ENCODE measurements at regions not wholly inside any gene's neighbourhood (a gene's known extent, or its start where the extent isn't known, plus 50 kb on each side); places are given as distances from the start of the nearest gene placed in this dataset.
"Not testable (repeated sequence)": the region's sequence is repeated elsewhere in the genome, so short reads cannot be mapped to it uniquely, and the experiment has no call there.

DNA sequence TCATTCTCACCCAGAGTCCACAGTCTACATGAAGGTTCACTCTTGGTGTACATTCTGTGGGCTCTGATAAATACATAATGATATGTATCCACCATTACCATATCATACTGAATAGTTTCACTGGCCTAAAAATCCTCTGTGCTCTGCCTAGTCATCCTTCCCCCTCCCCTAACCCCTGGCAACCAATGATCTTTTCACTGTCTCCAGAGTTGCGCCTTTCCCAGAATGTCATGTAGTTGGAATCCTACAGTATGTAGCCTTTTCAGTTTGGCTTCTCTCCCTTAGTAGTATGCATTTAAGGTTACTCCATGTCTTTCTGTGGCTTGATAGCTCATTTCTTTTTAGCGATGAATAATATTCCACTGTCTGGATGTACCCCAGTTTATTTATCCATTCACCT is 101.3 kb downstream of the NOG start:
- DNase-seq, result no peak

GRCh38 chr17:56697190-56697589 is 103.7 kb downstream of the NOG start:
- no peak for DNase-seq

DNA sequence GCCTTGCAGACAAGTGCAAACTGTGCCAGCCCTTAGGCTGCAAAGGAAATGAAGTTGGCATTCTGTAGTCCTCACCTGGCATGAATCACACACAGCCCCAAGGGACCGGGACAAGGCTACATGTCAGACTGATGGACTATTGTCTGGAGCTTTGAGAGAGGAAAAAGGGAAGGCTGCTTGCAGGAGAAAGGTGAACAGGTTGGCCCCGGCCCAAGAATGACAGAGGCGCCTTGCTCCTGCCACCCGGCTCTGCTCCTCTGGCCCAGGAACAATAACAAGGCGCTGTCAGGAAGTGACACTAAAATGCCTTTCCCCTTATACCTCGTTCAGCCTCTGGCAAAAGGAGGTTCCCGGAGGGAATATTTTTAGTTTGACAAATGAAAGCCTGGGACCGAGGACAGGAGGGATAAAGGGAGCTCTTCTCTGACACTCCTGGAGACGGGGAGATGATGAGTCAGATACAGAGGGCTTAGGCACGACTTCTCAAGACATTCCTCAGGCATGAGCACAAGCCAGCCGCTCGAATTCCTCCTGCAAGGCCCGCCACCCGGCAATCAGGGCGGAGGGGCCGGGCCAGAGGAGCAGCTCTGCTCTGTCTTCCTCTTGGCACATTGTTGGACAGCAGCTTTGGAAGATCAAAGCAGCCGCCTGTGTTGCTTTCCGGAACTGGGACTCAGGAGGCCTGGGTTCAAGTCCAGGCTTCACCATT is 105.8 kb downstream of the NOG start:
- DNase-seq, result no peak

DNA sequence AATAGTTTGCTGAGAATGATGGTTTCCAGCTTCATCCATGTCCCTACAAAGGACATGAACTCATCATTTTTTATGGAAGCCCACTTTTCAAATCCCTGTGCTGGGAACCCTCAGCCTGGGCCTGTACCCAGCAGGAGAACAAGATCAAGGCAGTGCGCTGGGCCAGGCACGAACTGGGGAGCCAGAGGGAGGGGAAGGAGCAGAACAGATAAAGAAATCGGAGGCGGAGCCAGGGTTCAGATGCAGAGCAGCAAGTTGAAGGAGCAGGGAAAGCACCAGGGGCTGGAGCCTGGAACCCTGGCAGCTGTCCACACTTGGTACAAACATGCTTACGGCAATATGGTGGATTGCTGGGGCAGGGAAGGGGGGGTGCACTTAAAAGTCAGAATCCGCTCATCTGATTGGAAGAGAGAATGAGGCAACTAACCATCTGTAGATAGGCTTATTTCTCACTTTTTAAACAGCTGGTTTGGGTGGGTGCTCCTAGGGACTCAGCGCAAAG is 107.5 kb downstream of the NOG start:
- DNase-seq, result no peak

DNA sequence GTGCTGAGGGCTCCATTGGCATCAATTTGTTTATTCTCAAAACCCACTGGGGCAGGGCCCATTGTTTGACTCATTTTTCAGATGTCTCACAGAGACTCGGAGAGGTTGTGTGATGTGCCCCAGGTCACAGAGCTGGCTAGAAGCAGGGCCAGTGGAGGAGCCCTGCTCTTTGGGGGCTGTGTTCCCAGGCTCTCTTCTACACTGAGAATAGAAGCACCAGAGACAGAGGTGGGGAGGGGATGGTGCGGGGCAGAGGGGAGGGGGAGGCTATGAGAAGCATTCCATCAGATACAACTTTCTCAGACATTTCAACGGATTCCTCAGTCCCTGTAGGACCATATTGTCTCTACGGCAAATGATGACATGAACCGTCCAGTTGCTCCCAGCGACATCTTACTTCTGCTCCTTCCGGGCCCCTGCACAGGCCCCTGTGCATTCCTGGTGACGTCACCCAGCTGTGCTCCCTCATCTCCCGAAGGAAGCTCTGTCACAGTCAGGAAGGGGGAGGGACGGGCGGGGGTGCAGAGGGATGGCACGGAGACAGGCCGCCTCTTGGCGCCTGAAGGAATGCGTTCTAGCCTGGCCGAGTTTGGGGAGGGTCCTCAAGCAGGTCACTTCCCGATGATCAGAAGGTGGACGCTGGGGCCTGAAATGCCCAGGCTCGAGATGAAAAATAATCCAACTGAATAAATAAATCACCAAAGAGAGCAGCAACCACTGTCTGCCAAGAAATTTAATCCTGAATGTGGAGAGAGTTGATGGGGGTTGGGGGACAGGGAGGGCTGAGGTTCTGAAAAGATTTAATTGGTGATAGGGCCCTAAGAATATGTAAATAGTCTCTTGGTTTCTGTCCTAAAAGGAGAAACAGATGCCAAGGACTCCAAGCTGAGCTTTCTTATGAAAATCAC is 114.1 kb downstream of the NOG start:
- DNase-seq, result no peak

- DNase-seq, result no peak
Observed at GRCh38 chr17:56708220-56708558, 114.7 kb downstream of the NOG start.

- DNase-seq, result no peak
Observed at GRCh38 chr17:56708670-56709410, 115.3 kb downstream of the NOG start.

GRCh38 chr17:56710986-56711385 is 117.5 kb downstream of the NOG start:
- DNase-seq, result no peak

DNA sequence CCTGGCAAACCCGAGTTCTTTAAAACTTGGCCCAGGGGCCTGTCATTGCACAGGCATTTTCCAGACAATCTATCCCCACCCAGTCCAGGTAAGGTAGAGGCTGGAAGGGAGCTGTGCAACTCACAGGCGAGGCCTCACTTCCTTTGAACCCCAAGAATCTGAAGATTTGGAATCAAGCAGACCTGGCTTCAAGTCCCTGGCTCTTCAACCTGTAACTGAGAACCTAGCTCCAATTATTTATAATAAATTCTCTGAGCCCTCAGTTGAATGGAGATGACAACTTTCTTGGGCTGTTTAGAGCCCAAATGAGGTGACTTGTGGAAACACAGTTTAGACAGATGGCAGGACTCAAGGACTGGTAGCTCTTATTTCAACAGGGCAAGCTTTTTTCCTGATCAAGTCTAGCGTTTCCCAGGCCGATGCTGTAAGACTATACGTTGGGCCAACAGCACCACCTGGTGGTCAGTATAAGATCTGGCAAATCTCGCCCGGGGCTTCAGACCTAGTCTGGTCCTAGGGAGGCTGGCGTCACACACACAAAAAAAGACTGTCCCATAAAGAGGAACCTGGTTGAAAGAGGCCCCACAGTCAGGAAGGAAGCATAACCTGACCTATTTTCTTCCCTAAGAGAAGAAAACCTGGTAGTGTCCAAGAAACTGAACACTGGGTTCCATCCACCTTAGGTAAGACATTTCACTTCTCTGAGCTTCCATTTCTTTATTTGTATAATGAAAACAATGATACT is 117.9 kb downstream of the C17orf67 start:
- peak; percentile 93 for DNase-seq

DNA sequence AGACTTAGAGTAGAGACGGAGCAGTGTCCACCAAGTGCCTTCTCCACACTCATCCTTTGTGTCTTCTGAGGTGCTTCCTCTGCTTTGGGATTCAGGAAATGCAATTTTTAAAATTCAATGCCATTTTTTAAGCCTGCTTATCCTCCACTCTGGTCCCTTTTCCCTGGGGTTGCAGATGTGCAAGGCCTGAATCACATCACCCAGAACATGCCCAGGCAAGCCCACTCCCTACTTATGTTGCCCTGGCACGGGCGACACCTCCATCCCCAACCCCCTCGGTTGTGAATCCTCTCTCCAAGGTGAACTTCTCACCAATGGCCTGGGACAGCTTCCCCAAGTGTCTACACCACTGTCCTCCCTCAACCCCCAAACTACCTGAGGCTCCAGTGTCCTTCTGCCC is 116.2 kb downstream of the C17orf67 start:
- no peak for DNase-seq

DNA sequence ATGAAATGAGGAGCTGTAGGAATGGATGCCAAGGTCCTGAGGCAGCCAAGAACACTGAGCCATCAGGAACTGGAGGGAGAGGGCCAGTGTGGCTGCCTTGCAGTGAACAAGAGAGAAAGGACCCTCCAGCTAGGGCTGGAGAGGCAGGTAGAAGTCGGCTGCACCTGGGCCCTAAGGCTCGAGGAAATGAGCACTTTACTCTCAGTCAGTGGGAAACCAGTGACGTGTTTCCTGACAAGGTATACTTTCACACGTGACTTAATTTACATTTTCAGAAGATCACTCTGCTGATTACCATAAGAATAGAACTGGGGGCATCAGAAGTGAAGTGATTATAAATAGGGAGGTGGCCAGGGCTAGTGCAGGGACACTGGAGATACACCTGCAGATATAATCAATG is 115.2 kb downstream of the C17orf67 start:
- no peak for DNase-seq

DNA sequence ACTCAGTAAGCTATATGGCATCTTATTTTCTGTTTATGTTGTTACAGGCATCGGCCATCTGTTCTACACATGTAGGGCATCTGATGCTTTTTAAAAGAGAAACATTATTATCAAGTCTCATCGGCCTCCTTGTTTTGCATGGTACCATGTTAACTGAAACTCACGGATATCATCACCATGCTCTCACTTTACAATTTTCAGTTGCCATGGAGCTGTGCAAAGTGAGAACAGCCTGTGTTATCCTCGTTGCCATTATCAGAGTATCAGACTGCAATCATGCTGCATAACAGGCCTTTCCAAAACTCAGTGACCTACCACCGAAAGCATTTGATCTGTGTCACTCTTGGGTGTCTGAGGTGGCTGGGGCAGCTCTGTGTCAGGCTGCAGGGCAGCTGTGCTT is 110.3 kb downstream of the C17orf67 start:
- no peak for DNase-seq

- DNase-seq, result no peak
Observed at GRCh38 chr17:56724664-56725063, 109.1 kb downstream of the C17orf67 start.

- DNase-seq, result no peak
Observed at GRCh38 chr17:56725144-56725543, 108.6 kb downstream of the C17orf67 start.

GRCh38 chr17:56727876-56728617 is 105.7 kb downstream of the C17orf67 start:
- no peak for DNase-seq

GRCh38 chr17:56731096-56731495 is 102.6 kb downstream of the C17orf67 start:
- DNase-seq, result not testable (repeated sequence)

DNA sequence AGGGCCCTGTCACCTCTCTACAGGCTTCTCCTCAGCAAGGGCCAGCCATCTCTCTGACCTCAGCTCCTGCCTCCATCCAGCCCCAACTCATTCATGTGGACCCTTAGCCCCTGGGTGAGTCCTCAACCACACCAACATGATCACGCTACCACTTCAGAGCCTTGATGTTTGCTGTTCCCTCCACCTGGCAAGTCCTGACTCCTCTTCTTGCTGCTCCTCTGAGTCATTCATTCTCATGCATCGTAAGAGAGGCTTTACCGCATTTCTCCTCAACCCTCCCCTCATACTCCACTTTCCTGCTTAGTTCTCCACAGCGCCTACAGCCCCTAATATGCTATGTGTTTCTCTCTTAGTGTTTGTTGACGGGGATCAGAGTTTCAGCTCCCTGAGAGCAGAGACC is 99.9 kb downstream of the C17orf67 start:
- no peak for DNase-seq

- DNase-seq, result no peak
Observed at GRCh38 chr17:56735842-56736241, 97.9 kb downstream of the C17orf67 start.

- DNase-seq, result peak; percentile 55
Observed at GRCh38 chr17:56737421-56738161, 96.1 kb downstream of the C17orf67 start.

DNA sequence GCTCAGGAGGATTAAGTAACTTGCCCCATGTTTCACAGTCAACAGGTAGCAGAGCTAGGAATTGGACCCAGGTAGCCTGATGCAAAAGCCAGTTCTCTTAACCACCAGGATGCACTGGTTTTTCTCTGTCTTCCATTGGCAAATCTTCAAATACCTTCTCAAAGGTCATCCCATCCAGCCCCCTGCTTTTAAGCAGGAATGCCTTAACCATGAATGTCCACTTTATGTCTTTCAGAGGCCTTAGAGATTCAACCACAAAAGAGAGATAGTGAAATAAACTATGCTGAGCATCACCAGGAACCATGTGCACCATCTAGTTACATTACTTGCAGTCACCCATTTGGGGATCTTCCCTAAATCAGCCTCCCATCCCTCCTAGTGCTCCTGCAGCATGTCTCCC is 94.3 kb downstream of the C17orf67 start:
- no peak for DNase-seq

- DNase-seq, result no peak
Observed at GRCh38 chr17:56739776-56740175, 93.9 kb downstream of the C17orf67 start.

Data from OCI-M1 (cell line).